Transverse colon (tissue), 4 donors: ENCODE measurements at regions not wholly inside any gene's neighbourhood (a gene's known extent, or its start where the extent isn't known, plus 50 kb on each side); places are given as distances from the start of the nearest gene placed in this dataset.

Experiments
- DNase-seq: peaks from one replicate; pipeline ENCODE4 v3.0.0-alpha.2; 2019
- H3K27ac ChIP-seq, 4 donors: fragments of 200-600 bp; sonication (generic); 2 replicates each; pipeline ENCODE4 v1.5.1; 2016 to 2018; ENCODE audit warnings: inconsistent platforms in 4 of 4
- H3K27me3 ChIP-seq: fragments of 200-600 bp; sonication (generic); 2 replicates; pipeline ENCODE4 v1.5.1; 2017; ENCODE audit warnings: inconsistent platforms
- H3K36me3 ChIP-seq, 4 donors: fragments of 200-600 bp; sonication (generic); 2 replicates each; pipeline ENCODE4 v1.5.1; 2017 to 2019; ENCODE audit warnings: inconsistent platforms in 4 of 4
- H3K4me1 ChIP-seq, 4 donors: fragments of 200-600 bp; sonication (generic); 2 replicates each; pipeline ENCODE4 v1.5.1; 2017 to 2020; ENCODE audit warnings: inconsistent platforms in 4 of 4
- H3K4me3 ChIP-seq, 4 donors: fragments of 200-600 bp; sonication (generic); 1 replicate in 1 of 4; 2 replicates in 3 of 4; pipeline versions ENCODE4 v1.5.1 to v1.6.1; 2017 to 2019; ENCODE audit warnings: inconsistent platforms in 4 of 4
- H3K9me3 ChIP-seq, 2 donors: fragments of 200-600 bp; sonication (generic); 2 replicates each; pipeline ENCODE4 v1.5.1; 2017 to 2019; ENCODE audit warnings: inconsistent platforms in 2 of 2
- EP300 ChIP-seq: sonication (generic); formaldehyde crosslinking; IDR thresholded peaks from one replicate; pipeline ENCODE4 v1.6.1; 2017; ENCODE audit warnings: antibody characterized with exemption, low read depth
- POLR2A ChIP-seq: fragments of 450-650 bp; IDR thresholded peaks from one replicate; pipeline ENCODE4 v1.6.1; 2016; ENCODE audit warnings: antibody characterized with exemption, mild to moderate bottlenecking, moderate library complexity
- POLR2AphosphoS5 ChIP-seq, 3 donors: sonication (generic); formaldehyde crosslinking; IDR thresholded peaks; one replicate each; pipeline ENCODE4 v1.6.1; 2016; ENCODE audit warnings: antibody characterized with exemption in 3 of 3
- WGBS, 2 donors: methylation state at CpG; one replicate each; pipeline ENCODE4 v1.1.5; 2018; ENCODE audit warnings: low coverage in 1 of 2; 5-methylcytosine and 5-hydroxymethylcytosine counted together
- in situ Hi-C, 4 donors: fragments of 200-750 bp; cut with MboI; loops; one replicate each; pipeline versions ENCODE4 v1.15.0 to v1.15.1; 2017; ENCODE audit warnings: low sequenced_read_pairs in 3 of 4, low pct_ligation_motif_present in 1 of 4, low pct_unique_long_range_greater_than_20kb in 1 of 4
- intact Hi-C: fragments of 100-400 bp; cut with DNase I; formaldehyde crosslinking; loops from one replicate; pipeline ENCODE4 v1.15.1; 2023; ENCODE audit warnings: low total_unique reads
- TF ChIP-seq, protein P1 (sequence below), 5 experiments: fragments of 200-600 bp in 3 of 5; fragments of 450-650 bp in 2 of 5; sonication (generic) in 3 of 5; IDR thresholded peaks; 1 replicate in 2 of 5; 2 replicates in 3 of 5; pipeline ENCODE4 v1.5.1; 2016 to 2017; ENCODE audit warnings: antibody characterized with exemption in 5 of 5, inconsistent platforms in 3 of 5, mild to moderate bottlenecking in 2 of 5, moderate library complexity in 1 of 5

GRCh38 chr6:97866616-97867015, 583.6 kb upstream of the MMS22L start:
- 69 to 79% methylated on average over 2 of the region's 2 CpGs for whole genome bisulfite sequencing, 2 donors
- no peaks in the 10 kb centered on the region for H3K27me3 ChIP-seq
- in situ Hi-C loops (no loop called here), intact Hi-C loops (no loop called here)
- no peaks in the 10 kb centered on the region for H3K4me1 ChIP-seq
- no peak overlapping the region for H3K27ac ChIP-seq
- H3K4me3 ChIP-seq, result no peak overlapping the region
- no peaks in the 10 kb centered on the region for H3K9me3 ChIP-seq
- no peak for TF ChIP-seq EP300
- no peaks in the 10 kb centered on the region for H3K36me3 ChIP-seq
- DNase-seq, result no peak

DNA sequence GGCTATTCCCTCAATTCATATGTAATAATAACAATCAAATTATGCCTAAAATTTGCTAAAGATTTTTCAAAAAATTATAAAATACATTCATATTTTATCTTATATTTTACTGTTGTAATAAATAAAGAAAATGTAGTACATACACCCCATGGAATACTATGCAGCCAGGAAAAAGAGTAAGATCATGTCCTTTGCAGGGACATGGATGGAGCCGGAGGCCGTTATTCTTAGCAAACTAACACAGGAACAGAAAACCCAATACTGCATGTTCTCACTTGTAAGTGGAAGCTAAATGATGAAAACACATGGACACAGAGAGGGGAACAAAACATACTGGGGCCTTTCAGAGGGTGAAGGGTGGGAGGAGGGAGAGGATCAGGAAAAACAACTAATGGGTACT, 584.2 kb upstream of the MMS22L start:
- Histone ChIP-seq H3K36me3 (no peaks in the 10 kb centered on the region), H3K27ac (no peak overlapping the region), H3K9me3 (no peaks in the 10 kb centered on the region), H3K4me1 (no peaks in the 10 kb centered on the region), H3K4me3 (no peak overlapping the region), H3K27me3 (no peaks in the 10 kb centered on the region)
- DNase-seq, result no peak
- in situ Hi-C loops, result no loop called here
- no peak for TF ChIP-seq EP300
- TF ChIP-seq POLR2A, result no peak
- no peak for TF ChIP-seq POLR2AphosphoS5 (IDR thresholded peaks at IDR 0.05)
- TF ChIP-seq, protein P1, sequence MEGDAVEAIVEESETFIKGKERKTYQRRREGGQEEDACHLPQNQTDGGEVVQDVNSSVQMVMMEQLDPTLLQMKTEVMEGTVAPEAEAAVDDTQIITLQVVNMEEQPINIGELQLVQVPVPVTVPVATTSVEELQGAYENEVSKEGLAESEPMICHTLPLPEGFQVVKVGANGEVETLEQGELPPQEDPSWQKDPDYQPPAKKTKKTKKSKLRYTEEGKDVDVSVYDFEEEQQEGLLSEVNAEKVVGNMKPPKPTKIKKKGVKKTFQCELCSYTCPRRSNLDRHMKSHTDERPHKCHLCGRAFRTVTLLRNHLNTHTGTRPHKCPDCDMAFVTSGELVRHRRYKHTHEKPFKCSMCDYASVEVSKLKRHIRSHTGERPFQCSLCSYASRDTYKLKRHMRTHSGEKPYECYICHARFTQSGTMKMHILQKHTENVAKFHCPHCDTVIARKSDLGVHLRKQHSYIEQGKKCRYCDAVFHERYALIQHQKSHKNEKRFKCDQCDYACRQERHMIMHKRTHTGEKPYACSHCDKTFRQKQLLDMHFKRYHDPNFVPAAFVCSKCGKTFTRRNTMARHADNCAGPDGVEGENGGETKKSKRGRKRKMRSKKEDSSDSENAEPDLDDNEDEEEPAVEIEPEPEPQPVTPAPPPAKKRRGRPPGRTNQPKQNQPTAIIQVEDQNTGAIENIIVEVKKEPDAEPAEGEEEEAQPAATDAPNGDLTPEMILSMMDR (IDR thresholded peaks at IDR 0.05), result no peak
- intact Hi-C loops, result no loop called here
- WGBS, 2 donors, result 30 to 49% methylated on average over 2 of the region's 2 CpGs

- intact Hi-C loops (no loop called here), in situ Hi-C loops (no loop called here)
- no peaks in the 10 kb centered on the region for H3K36me3 ChIP-seq
- no peak overlapping the region for H3K27ac ChIP-seq
- WGBS, 2 donors, result 0% methylated on average over 1 of the region's 1 CpG
- DNase-seq, result no peak
- no peaks in the 10 kb centered on the region for H3K27me3 ChIP-seq
- TF ChIP-seq POLR2A (no peak), EP300 (no peak), POLR2AphosphoS5 (IDR thresholded peaks at IDR 0.05) (no peak)
- TF ChIP-seq, protein P1 (IDR thresholded peaks at IDR 0.05), result no peak
- no peak overlapping the region for H3K4me3 ChIP-seq
- no peaks in the 10 kb centered on the region for H3K4me1 ChIP-seq
- H3K9me3 ChIP-seq, result no peaks in the 10 kb centered on the region
Observed at GRCh38 chr6:97870273-97870672, 587.3 kb upstream of the MMS22L start.

DNA sequence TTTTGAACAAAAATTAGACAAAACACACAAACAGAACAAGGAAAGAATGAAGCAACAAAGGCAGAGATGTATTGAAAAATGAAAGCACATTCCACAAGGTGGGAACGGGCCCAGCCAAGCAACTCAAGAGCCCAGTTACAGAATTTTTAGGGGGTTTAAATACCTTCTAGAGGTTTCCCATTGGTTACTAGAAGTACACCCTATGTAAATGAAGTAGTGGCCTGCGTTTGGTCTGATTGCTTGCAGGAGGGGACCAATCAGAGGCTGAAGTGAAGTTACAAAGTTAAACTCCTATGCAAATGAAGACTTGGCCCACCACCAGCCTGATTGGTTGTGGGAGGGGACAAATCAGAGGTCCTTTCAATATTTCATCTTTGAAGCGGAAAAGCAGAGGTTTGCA, 593.7 kb upstream of the MMS22L start:
- TF ChIP-seq POLR2AphosphoS5 (IDR thresholded peaks at IDR 0.05), result no peak
- in situ Hi-C loops, result no loop called here
- WGBS, 2 donors, result 53 to 69% methylated on average over 3 of the region's 3 CpGs
- Histone ChIP-seq H3K4me1 (no peaks in the 10 kb centered on the region), H3K9me3 (no peaks in the 10 kb centered on the region), H3K36me3 (no peaks in the 10 kb centered on the region), H3K4me3 (no peak overlapping the region), H3K27me3 (no peaks in the 10 kb centered on the region), H3K27ac (no peak overlapping the region)
- DNase-seq, result no peak
- intact Hi-C loops, result no loop called here

GRCh38 chr6:97882755-97883154, 599.7 kb upstream of the MMS22L start:
- Histone ChIP-seq H3K4me3 (no peak overlapping the region), H3K4me1 (no peaks in the 10 kb centered on the region), H3K27me3 (no peaks in the 10 kb centered on the region), H3K27ac (no peak overlapping the region), H3K36me3 (no peaks in the 10 kb centered on the region), H3K9me3 (no peaks in the 10 kb centered on the region)
- DNase-seq, result no peak
- WGBS, 2 donors, result 57 to 75% methylated on average over 3 of the region's 3 CpGs
- intact Hi-C loops, result no loop called here
- in situ Hi-C loops, result no loop called here
- TF ChIP-seq, protein P1 (IDR thresholded peaks at IDR 0.05), result no peak
- TF ChIP-seq POLR2A, result no peak
